ENCODE measurements at regions not wholly inside any gene's neighbourhood (a gene's known extent, or its start where the extent isn't known, plus 50 kb on each side); places are given as distances from the start of the nearest gene placed in this dataset.
"Not testable (repeated sequence)": the region's sequence is repeated elsewhere in the genome, so short reads cannot be mapped to it uniquely, and the experiment has no call there.

DNA sequence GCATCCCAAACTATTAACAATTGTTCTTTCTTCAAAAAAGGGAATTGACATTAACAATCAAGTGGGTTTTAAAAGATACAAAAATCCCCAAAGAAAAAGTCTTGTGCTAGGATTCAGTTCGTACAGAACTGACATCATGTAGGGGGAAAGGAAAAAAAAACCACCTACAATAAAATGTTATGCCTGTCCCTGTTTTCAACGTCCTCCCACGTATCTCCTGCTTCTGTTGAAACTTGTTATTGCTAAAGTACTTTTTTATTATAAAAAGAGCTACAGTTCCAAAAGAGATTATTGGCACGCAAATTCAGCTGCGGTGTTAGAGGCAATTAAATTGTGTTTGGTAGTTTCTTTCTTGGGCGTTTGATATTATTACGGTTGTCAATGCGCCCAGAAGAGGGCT, 102.8 kb upstream of the PHACTR1 start:
- no peak for DNase-seq (ENCODE audit: low read depth in 2 of 2)

DNA sequence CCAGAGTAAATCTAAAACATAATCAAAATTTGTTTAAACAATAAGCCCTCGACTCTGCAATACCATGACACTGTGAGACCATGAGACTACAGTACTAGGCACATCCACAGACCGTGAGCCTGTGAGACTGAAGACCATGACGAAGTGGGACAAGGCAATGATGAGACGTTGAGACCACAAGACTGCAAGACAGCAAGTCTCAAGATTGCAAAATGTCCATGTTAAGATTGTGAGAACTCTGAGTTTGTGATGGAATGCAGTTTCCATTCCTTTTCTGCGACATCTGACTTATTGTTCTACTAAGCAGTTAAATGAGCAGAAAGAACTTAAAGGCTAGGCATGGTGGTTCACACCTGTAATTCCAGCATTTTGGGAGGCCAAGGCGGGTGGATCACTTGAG, 102.1 kb upstream of the PHACTR1 start:
- no peak for DNase-seq (ENCODE audit: low read depth in 2 of 2)

DNA sequence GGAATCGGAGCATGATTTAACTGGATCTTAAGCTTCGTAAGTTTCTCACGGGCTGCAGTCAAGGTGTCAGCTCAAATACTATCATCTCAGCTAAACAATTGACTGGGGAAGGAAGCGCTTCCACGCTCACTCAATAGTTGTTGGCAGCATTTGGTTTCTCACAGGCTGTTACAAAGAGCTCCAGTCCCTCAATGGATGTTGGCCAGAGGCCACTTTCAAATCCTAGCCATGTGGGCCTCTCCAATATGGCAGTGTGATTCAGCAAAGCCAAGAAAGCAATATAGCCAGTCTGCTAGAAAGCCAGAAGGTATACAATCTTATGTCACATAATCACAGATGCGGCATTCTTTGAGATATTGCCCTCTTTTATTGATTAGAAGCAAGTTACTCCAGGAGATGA, 98.3 kb upstream of the PHACTR1 start:
- DNase-seq (ENCODE audit: low read depth in 2 of 2), result no peak

DNA sequence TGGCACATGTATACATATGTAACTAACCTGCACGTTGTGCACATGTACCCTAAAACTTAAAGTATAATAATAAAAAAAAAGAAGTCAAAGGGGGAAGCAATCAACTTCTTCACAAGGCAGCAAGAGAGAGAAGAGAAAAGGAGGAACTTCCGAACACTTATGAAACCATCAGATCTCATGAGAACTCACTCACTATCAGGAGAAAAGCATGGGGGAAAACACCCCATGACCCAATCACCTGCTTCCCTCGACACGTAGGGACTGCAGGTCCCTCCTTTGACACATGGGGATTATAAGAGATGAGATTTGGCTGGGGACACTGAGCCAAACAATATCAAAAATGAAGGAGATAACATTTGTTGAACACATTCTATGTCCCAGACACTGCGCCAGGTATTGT, 94.8 kb upstream of the PHACTR1 start:
- no peak for DNase-seq (ENCODE audit: low read depth in 2 of 2)

DNA sequence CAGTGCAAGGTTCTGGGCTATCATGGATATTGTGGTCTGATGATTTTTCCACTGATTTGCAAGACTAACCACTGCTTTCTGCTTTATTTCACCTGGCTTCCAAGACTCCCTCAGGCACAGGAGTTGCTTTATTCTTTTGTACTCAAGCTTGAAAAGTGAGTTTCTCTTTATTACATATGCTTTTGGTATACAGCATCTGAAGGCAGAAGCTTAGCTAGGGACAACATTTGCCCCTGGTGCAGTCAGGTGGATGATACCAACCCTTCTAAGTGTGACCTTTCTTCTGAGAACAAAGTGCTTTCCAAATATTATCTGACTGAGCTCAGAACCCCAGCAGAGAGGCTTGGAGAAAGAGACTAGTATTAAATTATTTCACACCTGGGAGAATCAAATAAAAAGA, 94.0 kb upstream of the PHACTR1 start:
- DNase-seq (ENCODE audit: low read depth in 2 of 2), result no peak

DNA sequence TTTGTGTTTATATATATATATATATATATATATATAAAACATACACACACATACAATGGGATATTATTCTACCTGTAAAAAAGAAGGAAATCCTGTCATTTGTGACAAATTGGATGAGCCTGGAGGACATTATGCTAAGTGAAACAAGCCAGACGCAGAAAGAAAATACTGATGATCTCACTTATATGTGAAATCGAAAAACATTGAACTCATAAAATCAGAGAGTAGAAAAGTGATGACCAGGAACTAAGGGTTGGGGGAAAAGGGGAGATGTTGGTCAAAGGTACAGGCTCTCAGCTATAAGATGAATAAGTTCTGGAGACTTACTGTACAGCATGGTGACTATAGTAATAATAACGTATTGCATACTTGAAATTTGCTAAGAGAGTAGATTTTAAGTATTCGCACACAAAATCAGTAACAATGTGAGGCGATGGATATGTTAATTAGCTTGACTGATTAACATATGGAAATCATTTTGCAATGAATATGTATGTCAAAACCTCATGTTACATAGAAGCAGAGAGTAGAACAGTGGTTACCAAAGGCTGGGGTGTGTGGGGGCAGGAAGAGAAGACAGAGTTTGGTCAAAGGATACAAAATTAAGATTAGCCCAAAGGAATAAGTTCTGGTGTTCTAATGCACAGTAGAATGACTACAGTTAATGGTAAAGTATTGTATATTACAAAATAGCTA, 92.3 kb upstream of the PHACTR1 start:
- no peak for DNase-seq (ENCODE audit: low read depth in 2 of 2)

DNA sequence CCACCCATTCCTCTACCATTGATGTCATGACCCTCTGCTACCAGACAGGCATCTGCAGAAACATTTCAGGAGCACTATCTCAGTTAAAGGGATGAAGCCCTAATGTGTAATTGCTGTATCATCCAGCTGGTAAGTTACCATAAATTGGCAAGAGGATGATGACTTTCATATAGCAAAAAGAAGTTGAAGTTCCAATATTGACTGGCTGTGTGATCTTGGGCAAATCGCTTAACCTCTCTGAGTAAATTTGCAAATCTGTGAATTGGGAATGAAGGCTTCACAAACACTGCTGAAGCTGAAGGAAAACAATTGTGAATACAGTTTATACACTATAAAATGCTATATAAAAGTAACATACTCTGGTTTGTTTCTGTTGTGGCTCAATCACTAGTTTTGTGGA, 89.5 kb upstream of the PHACTR1 start:
- no peak for DNase-seq (ENCODE audit: low read depth in 2 of 2)

DNA sequence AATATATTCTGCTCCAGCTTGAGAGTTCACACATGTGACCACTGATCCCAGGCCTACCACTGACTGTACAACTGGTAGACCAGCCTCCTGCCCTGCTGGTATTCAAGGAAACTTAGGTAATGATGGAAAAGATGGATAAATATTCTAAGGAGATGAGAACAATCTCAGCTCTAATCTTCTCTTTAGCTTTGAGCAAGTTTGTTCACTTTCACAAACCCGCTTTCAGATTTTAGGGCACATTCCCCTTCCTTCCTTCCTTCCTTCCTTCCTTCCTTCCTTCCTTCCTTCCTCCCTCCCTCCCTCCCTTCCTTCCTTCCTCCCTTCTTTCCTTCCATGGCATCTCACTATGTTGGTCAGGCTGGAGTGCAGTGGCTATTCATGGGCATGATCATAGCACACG, 88.2 kb upstream of the PHACTR1 start:
- no peak for DNase-seq (ENCODE audit: low read depth in 2 of 2)

DNA sequence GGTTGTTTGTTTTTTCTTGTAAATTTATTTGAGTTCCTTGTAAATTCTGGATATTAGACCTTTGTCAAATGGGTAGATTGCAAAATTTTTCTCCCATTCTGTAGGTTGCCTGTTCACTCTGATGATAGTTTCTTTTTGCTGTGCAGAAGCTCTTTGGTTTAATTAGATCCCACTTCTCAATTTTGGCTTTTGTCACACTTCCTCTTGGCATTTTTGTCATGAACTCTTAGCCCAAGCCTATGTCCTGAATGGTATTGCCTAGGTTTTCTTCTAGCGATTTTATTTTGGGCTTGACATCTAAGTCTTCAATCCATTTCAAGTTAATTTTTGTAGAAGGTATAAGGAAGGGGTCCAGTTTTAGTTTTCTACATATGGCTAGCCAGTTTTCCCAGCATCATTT, 82.8 kb upstream of the PHACTR1 start:
- DNase-seq (ENCODE audit: low read depth in 2 of 2), result not testable (repeated sequence)

DNA sequence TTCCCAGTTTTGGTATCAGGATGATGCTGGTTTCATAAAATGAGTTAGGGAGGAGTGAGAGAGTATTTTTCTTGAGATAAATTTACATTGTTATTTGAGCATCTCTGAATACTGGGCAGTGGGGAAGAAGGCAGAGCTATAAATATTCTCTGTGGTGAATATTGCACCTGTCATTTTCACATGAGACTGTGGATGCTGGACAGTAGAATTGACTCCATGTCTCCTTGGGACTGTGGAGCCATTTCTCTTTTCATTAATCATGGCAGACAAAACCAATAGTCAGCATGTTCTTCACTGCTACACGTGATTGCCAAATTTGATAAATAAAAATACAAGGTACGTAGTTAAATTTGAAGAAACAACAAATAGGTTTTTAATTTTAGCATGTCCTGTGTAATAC, 81.2 kb upstream of the PHACTR1 start:
- DNase-seq (ENCODE audit: low read depth in 2 of 2), result no peak

DNA sequence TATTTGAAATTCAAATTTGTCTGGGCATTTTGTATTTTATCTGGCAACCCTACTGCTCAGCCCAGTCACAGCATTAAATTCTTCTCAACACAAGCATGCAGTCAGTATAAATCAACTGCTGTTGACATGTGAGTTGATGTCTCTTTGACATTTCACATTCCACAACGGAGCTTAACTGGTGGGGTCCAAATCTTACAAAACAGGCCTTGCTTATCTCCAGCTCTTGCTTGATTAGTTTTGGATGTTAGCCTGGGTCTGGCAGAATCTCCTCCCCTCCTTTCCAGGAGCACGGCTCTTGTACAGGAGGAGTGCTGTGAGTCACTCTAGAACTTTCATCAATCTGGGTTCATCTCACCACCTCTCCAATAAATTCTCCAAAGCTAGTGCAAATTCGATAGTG, 80.8 kb upstream of the PHACTR1 start:
- DNase-seq (ENCODE audit: low read depth in 2 of 2), result no peak

DNA sequence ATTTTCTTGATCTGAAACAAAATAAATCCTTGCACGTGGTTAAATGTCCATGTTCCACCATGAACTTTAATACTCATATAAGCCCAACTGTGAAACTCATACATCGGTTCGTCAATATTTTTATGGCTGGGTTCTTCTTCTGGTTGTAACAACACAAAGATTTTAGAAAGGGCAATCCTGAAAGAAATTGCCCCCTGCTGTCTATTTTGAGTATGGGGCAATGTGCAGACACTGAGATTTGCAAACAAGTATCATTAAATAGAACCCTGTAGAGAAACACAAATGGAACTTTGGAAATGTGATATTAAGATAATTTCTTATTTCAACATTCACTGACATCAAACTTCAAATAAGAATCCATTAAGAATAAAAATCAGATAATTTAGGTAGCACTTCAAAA, 80.2 kb upstream of the PHACTR1 start:
- no peak for DNase-seq (ENCODE audit: low read depth in 2 of 2)

DNA sequence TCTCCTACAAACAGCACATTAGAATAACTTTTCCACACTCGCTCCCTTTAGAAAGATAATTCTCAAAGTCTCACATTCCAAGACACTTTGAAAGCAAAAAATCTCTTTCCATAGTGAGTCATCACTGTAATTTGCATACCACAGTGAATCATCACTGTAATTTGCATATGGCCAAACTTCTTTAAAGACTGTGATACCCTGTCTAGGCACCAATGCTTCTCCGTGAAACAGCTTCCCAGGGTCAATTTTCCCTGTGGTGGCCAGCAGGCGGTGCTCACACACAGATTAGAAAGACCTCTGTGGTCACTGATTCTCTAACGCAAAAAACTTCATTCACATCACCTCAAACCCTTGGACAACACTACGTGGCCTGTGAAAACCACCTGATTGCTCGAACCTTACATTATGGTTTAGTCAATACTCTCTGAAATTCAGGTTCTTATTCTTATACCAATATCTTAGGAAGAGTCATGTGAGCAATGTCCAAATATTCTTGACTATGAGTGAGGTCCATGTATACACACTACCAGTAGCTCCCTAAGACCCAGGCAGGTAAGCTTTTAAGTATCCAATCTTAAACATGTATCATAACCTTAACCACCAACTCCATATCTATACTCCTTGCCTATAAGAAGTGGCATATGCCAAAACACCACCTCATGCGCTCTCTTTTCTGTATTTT, 78.5 kb upstream of the PHACTR1 start:
- peak; percentile 7 to 27 for DNase-seq (ENCODE audit: low read depth in 2 of 2)

DNA sequence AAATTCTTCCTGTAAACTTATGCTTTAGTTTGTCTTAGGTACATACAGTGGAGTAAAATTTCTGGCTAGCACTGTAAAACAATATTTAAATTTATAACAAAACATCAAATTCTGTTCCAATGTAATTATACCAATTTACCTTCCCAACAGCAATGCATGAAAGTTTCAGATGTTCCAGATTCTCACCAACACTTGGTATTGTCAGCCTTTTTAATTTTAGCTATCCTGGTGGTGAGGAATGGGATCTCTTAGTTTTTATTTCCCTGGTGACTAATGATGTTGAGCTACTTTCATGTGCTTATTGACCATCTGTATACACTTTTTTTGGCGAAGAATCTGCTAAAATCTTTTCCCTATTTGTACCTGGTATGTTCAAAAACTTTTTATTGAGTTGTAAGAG, 76.1 kb upstream of the PHACTR1 start:
- no peak for DNase-seq (ENCODE audit: low read depth in 2 of 2)

DNA sequence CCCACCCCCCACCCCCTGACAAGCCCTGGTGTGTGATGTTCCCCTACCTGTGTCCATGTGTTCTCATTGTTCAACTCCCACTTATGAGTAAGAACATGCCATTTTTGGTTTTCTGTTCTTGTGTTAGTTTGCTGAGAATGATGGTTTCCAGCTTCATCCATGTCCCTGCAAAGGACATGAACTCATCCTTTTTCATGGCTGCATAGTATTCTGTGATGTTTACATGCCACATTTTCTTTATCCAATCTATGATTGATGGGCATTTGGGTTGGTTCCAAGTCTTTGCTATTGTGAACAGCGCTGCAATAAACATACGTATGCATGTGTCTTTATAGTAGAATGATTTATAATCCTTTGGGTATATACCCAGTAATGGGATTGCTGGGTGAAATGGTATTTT, 74.8 kb upstream of the PHACTR1 start:
- DNase-seq (ENCODE audit: low read depth in 2 of 2), result not testable (repeated sequence)

DNA sequence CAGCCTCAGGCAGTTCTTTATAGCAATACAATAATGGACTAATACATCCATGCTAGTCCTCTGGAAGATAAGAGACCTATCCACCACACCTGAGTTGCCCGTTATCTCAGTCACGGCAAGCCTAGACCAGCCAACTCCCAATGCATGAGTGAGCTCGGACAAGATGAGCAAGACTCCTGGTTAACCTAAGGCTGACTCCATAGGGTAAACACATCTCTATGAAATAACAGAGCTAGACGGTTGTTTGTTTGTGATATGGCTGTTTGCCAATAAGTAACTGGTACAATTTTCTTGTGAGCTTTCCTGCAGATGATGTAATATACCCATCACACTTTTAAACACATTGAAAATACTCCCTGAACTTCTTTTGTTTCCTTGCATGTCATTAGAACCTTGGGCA, 70.6 kb upstream of the PHACTR1 start:
- no peak for DNase-seq (ENCODE audit: low read depth in 2 of 2)

DNA sequence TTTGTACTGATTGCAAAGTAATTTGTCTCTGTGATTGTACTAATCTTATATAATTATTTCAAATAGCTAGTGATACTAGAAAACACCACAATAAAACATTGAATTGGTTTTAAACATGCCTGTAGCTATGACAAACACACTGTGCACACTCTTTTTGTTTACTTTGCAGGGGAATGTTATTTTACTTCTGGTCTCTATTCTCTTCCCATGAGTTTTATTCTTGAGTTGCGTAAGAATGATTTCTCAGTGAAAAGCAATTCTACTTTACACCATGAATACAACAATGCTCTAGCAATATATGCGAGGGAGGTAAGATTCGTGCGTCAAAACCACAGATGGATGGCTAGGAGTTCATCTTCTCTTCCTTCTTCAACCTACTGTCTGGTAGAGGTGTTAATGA, 68.4 kb upstream of the PHACTR1 start:
- DNase-seq (ENCODE audit: low read depth in 2 of 2), result no peak

DNA sequence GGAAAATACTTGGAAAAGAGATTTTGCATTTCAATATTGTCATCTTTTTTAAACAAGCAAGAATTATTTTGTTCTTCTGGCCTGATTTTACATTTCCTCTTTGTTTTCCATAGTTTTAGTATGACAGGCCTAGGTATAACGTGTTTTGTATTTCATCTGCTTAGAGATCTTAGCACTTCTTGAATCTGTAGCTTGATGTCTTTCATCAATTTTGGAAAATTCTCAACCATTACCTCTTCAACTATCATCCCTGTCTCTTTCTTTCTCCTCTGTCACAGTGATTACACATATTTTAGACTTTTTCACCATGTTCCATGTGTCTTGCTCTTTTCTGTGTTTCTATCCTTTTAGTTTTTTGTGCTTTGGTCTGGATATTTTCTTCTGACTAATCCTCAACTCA, 67.2 kb upstream of the PHACTR1 start:
- DNase-seq (ENCODE audit: low read depth in 2 of 2), result no peak

DNA sequence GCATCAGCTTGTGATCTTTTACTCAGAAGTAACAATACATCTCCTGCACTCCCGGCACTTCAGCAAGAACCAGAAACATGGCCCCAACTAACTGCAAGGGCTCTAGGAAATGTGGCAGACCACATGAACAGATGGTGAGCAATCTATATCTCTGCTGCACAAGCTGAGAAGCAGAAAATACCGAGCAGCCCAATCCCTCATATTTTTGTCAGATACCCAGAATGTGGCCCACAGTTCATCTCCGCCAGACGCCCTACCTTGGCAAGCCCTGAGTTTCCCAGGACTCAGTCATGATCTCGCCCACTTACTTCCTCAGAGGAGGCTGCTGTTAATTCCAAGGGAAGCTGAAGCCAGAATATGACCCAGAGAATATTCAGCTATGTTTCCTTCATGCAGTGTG, 63.1 kb upstream of the PHACTR1 start:
- DNase-seq (ENCODE audit: low read depth in 2 of 2), result no peak

DNA sequence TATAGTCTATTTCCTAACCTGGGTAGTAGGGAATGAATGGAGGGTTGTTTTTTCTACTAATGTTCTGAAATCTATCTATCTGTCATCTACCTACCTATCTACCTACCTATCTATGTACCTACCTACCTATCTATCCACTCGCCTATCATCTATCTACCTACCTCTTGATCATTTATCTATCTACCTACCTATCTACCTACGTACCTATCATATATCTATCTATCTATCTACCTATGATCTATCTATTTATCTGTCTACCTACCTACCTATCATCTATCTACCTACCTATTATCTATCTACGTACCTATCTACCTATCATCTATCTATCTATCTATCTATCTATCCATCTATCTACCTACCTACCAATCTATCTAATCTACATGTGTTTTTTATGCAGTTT, 62.5 kb upstream of the PHACTR1 start:
- DNase-seq (ENCODE audit: low read depth in 2 of 2), result no peak

DNA sequence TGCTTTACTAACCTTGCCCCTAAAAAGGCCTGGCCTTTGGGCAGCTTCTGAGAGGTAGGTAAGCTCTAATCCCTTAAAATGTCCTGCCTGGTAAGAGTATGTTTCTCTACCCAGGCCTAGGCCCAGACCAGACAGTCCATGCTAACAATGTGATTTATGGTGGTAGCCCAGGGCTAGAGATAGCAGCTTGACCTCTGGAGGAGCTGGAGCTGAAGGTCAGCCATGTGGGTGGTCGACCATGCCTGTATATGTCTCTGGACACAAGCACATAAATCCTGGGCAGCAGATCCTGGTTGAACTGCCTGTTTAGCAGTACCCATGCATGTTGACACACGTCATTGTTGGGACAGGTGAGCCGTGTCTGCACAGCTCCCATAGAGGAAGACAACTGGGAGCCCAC, 62.1 kb upstream of the PHACTR1 start:
- no peak for DNase-seq (ENCODE audit: low read depth in 2 of 2)

DNA sequence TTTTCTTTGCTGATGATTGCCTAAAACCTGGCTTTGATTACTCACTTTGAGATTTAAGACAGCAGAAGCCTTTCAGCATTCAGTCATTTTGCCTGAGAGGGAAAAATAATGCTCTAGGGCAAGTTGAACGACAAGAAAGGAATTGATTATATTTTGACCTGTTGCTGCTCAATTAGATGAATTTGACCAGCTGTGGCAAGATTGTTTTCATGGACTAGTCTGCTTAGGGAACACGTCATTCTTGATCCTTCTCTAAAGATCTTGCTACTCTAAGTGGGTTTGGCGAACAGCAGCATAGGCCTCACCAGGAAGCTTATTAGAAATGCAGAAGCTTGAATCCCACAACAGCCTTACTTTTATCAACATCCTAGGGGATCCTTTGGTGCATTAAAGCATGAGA, 59.7 kb upstream of the PHACTR1 start:
- DNase-seq (ENCODE audit: low read depth in 2 of 2), result no peak

DNA sequence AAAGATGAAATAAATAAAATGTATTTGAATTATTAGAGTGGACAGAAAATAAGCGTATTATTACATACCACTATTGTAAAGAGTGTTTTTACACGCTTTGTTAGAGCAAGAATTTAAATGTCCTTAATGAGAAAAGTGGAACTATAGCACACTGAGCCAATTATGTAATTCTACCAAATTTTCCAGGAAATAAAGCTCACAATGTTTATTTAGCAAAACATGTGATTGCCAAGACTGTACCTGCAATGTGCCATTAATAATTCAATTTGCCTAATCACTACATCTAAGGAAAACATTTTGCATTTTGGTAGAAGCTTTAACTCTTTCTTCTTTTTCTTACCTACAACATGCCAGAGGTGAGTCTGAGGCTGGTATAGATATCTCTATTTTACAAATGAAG, 58.7 kb upstream of the PHACTR1 start:
- DNase-seq (ENCODE audit: low read depth in 2 of 2), result no peak

All from stimulated activated CD8-positive, alpha-beta memory T cell treated with anti-CD3 and anti-CD28 coated beads, Interleukin-2, amount 100 ng/mL, for 48 hours (primary cell).